Heart right ventricle (tissue), 16 donors: ENCODE measurements at regions not wholly inside any gene's neighbourhood (a gene's known extent, or its start where the extent isn't known, plus 50 kb on each side); places are given as distances from the start of the nearest gene placed in this dataset.
"Not testable (repeated sequence)": the region's sequence is repeated elsewhere in the genome, so short reads cannot be mapped to it uniquely, and the experiment has no call there.

ENCODE experiments used
- ATAC-seq, 8 donors: fragments of 200-7000 bp; cut with Tn5 transposase; one replicate each; pipeline ENCODE4 v1.9.1; 2020; ENCODE audit warnings: mild to moderate bottlenecking in 8 of 8, moderate library complexity in 8 of 8, moderate number of reproducible peaks in 1 of 8
- DNase-seq, 2 donors: peaks; one replicate each; pipeline ENCODE4 v3.0.0-alpha.2; 2020
- H3K27ac ChIP-seq, 10 donors: fragments of 200-600 bp; sonication (generic) in 2 of 10; one replicate each; pipeline versions ENCODE4 v1.5.0 to v1.8.0; 2020 to 2022; ENCODE audit warnings: mild to moderate bottlenecking in 3 of 10
- H3K27me3 ChIP-seq, 7 donors: fragments of 200-600 bp; one replicate each; pipeline ENCODE4 v1.8.0; 2021 to 2022; ENCODE audit warnings: mild to moderate bottlenecking in 2 of 7
- H3K36me3 ChIP-seq, 9 donors: fragments of 200-600 bp; sonication (generic) in 1 of 9; one replicate each; pipeline versions ENCODE4 v1.5.0 to v1.8.0; 2020 to 2022; ENCODE audit warnings: mild to moderate bottlenecking in 2 of 9
- H3K4me1 ChIP-seq, 9 donors: fragments of 200-600 bp; sonication (generic) in 1 of 9; one replicate each; pipeline versions ENCODE4 v1.5.0 to v1.8.0; 2020 to 2022; ENCODE audit warnings: mild to moderate bottlenecking in 4 of 9
- H3K4me3 ChIP-seq, 10 donors: fragments of 200-600 bp; sonication (generic) in 2 of 10; one replicate each; pipeline versions ENCODE4 v1.5.0 to v1.8.0; 2020 to 2022; ENCODE audit warnings: mild to moderate bottlenecking in 7 of 10, moderate library complexity in 2 of 10
- H3K9me3 ChIP-seq, 11 donors: fragments of 200-600 bp in 10 of 11; sonication (generic) in 2 of 11; one replicate each; pipeline versions ENCODE4 v1.5.0 to v1.8.0; 2013 to 2022; ENCODE audit warnings: mild to moderate bottlenecking in 2 of 11, control low read depth in 1 of 11, moderate library complexity in 1 of 11
- WGBS, 2 donors: extraction: QIAGEN DNeasy Blood & Tissue Kit; methylation state at CpG; one replicate each; pipeline ENCODE4 v1.1.7; 2013; ENCODE audit warnings: inconsistent platforms in 1 of 2; 5-methylcytosine and 5-hydroxymethylcytosine counted together
- intact Hi-C, 10 donors: fragments of 100-400 bp; cut with DNase I; formaldehyde crosslinking; loops; one replicate each; pipeline versions ENCODE4 v1.11.1 to v1.14.2; 2022
- TF ChIP-seq, protein P1 (sequence below), 9 donors: fragments of 200-600 bp; sonication (generic) in 2 of 9; IDR thresholded peaks; one replicate each; pipeline versions ENCODE4 v1.5.0 to v1.8.0; 2021 to 2022; ENCODE audit warnings: antibody characterized with exemption in 9 of 9, mild to moderate bottlenecking in 5 of 9, moderate library complexity in 1 of 9
- donor health status: Arrhythmogenic right ventricular cardiomyopathy.
- donor health status: ischemic (EF 13 %, LVEDD 7.1; RV severe dilation, severe dysfunction).
- donor health status: healthy with polysubstance abuse.
- donor health status: DM: no; HTN: yes; CAD: no.
- donor health status: DM: no; HTN: no; CAD: no.
- donor health status: ischemic (EF 25% LVEDD 6.9; RV normal size, moderate dysfunction).
- donor health status: ischemic (EF 25% LVEDD 5.7; RV mildly dilated, moderate dysfunction).
- donor health status: healthy.
- donor health status: DM: yes; HTN: yes; CAD: no.
- donor health status: Ischemic cardiomyopathy.
- donor health status: ischemic (EF 35%, LVEDD 5.7; RV mildly dilated, moderate dysfunction).
- donor health status: nonischemic (EF 11% LVEDD 7.7; RV severe dilation, severe dysfunction).
- donor health status: DM: yes; HTN: yes; CAD: no.
- donor health status: PGD.
- donor health status: ischemic (EF 29% LVEDD 5.4; RV normal size, mild dysfunction).
- donor health status: nonischemic (EF 23%, LVEDD 6.1; RV moderate dilation, normal function).

DNA sequence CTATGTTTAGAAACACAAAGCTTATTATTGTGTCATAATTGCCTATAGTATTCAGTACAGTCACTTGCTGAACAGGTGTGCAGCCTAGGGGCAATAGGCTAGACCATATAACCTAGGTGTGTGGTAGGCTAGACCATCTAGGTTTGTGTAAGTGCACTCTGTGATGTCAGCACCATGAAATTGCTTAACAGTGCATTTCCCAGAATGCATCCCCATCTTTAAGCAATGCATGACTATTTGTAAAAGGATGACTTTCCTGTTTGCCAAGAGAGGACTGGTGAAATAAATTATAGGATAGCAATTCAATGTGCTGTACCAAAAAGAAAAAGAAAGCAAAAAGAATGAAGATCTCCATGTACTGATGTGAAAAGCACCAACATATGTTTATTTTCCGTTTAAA, 288.7 kb upstream of the AUTS2 start:
- intact Hi-C loops: no loop called here
- Histone ChIP-seq H3K27ac (no peak overlapping the region), H3K9me3 (peaks cover 0 to 6% (median 0%) of the 10 kb centered on the region in 11 donors), H3K4me1 (no peaks in the 10 kb centered on the region), H3K4me3 (no peak overlapping the region), H3K27me3 (peaks cover 0 to 7% (median 0%) of the 10 kb centered on the region in 7 donors), H3K36me3 (no peaks in the 10 kb centered on the region)
- ATAC-seq: no peak
- 78 to 88% methylated on average over 1 of the region's 1 CpG for WGBS, 2 donors
- DNase-seq: no peak
- TF ChIP-seq, protein P1, sequence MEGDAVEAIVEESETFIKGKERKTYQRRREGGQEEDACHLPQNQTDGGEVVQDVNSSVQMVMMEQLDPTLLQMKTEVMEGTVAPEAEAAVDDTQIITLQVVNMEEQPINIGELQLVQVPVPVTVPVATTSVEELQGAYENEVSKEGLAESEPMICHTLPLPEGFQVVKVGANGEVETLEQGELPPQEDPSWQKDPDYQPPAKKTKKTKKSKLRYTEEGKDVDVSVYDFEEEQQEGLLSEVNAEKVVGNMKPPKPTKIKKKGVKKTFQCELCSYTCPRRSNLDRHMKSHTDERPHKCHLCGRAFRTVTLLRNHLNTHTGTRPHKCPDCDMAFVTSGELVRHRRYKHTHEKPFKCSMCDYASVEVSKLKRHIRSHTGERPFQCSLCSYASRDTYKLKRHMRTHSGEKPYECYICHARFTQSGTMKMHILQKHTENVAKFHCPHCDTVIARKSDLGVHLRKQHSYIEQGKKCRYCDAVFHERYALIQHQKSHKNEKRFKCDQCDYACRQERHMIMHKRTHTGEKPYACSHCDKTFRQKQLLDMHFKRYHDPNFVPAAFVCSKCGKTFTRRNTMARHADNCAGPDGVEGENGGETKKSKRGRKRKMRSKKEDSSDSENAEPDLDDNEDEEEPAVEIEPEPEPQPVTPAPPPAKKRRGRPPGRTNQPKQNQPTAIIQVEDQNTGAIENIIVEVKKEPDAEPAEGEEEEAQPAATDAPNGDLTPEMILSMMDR (IDR thresholded peaks at IDR 0.05): no peak

DNA sequence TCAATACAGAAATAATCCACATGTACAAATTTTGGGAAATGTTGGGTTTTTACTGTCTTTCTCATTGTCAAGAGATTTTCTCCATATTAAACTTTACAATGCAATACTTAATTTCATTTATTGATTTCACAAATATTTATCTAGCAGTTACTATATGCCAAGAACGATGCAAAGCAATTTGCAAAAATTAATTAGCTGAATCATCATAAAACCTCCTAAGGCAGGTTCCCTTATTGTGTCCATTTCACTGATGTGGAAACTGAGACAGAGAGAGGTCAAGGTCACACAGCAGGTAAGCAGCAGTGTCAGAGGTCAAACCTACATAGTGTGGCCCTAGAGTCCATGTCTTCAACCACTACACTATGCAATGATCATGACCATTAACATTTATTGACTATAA, 286.8 kb upstream of the AUTS2 start:
- Histone ChIP-seq H3K9me3 (peaks cover 0 to 6% (median 0%) of the 10 kb centered on the region in 11 donors), H3K36me3 (no peaks in the 10 kb centered on the region), H3K4me3 (no peak overlapping the region), H3K27me3 (peaks cover 0 to 7% (median 0%) of the 10 kb centered on the region in 7 donors), H3K27ac (no peak overlapping the region), H3K4me1 (no peaks in the 10 kb centered on the region)
- intact Hi-C loops: no loop called here
- ATAC-seq: no peak
- DNase-seq: no peak
- 94 to 96% methylated on average over 1 of the region's 1 CpG for WGBS, 2 donors
- TF ChIP-seq, protein P1 (IDR thresholded peaks at IDR 0.05): no peak

DNA sequence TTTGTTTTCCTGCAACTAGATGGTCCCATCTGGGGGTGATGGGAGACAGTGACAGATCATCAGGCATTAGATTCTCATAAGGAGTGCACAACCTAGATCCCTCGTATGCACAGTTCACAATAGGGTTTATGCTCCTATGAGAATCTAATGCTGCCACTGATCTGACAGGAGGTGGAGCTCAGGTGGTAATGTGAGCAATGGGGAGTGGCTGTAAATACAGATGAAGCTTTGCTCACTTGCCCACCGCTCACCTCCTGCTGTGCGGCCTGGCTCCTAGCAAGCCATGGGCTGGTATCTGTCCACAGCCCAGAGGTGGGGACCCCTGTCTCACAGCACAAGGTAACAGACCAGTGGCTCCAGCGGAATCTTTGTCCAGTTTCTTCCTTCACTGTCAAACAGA, 284.4 kb upstream of the AUTS2 start:
- H3K36me3 ChIP-seq, intact Hi-C loops, H3K4me1 ChIP-seq, H3K27ac ChIP-seq, H3K9me3 ChIP-seq, ATAC-seq, H3K4me3 ChIP-seq, DNase-seq, H3K27me3 ChIP-seq: not testable (repeated sequence)
- WGBS, 2 donors: 95 to 97% methylated on average over 4 of the region's 4 CpGs

DNA sequence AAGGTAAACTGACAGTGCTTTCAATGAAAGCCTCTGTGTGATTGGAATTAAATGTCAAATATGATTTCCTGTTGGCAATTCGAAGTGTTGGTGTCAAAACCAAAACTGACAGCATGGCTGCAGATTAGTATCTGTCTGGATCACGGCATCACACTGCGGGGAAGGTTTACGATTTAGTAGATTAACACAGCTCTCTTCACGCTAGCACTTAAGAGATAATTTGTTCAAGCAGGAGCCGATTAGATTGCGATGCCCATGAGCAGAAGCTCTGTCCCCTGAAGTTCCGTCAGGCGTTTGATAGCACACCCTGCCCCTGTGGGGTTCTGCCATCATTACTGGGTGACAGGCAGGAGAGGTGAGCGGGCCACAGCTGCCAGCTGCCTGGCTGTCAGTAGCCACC, 279.5 kb upstream of the AUTS2 start:
- Histone ChIP-seq H3K4me3 (no peak overlapping the region), H3K4me1 (no peaks in the 10 kb centered on the region), H3K27me3 (peaks cover 0 to 12% (median 3%) of the 10 kb centered on the region in 7 donors), H3K9me3 (no peaks in the 10 kb centered on the region), H3K36me3 (no peaks in the 10 kb centered on the region), H3K27ac (no peak overlapping the region)
- WGBS, 2 donors: 44 to 49% methylated on average over 10 of the region's 10 CpGs
- TF ChIP-seq, protein P1 (IDR thresholded peaks at IDR 0.05): no peak
- no peak for DNase-seq
- ATAC-seq: no peak
- intact Hi-C loops: no loop called here

DNA sequence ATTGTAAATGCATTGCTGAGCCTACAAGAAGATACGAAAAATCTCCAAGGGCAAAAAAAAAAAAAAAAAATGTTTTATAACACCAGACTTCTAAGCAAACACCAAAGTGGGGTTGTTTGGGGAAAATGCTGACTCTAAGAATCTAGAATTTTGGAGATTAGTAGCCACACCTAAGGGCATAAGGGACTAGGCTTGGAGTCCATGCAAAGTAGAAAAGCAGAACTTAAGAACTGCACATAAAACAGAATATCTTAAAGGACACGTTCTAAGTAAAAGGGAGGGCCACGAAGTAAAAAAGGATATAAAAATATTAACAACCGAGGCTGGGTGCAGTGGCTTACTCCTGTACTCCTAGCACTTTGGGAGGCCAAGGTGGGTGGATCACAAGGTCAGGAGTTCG, 269.8 kb upstream of the AUTS2 start:
- intact Hi-C loops: no loop called here
- Histone ChIP-seq H3K36me3 (no peaks in the 10 kb centered on the region), H3K4me3 (no peak overlapping the region), H3K27ac (no peak overlapping the region), H3K4me1 (no peaks in the 10 kb centered on the region), H3K9me3 (no peaks in the 10 kb centered on the region), H3K27me3 (no peaks in the 10 kb centered on the region)
- 65 to 70% methylated on average over 5 of the region's 5 CpGs for WGBS, 2 donors
- DNase-seq (no peak), ATAC-seq (no peak)
- TF ChIP-seq, protein P1 (IDR thresholded peaks at IDR 0.05): no peak
